ENCODE measurements at regions not wholly inside any gene's neighbourhood (a gene's known extent, or its start where the extent isn't known, plus 50 kb on each side); places are given as distances from the start of the nearest gene placed in this dataset.

GRCh38 chrX:120819126-120819525, 56.5 kb downstream of the CT47B1 start:
- TF ChIP-seq CTCF (conservative IDR thresholded peaks at IDR 0.05): no peak
- TF ChIP-seq ZFX (IDR thresholded peaks at IDR 0.05): no peak
- no peak overlapping the region for H3K27ac ChIP-seq

- TF ChIP-seq ZFX (IDR thresholded peaks at IDR 0.05) (no peak), CTCF (conservative IDR thresholded peaks at IDR 0.05) (no peak)
- no peak overlapping the region for H3K27ac ChIP-seq
These were observed 61.7 kb downstream of the CT47B1 start for GRCh38 chrX:120813982-120814381.

- no peak for TF ChIP-seq CTCF (conservative IDR thresholded peaks at IDR 0.05)
- TF ChIP-seq ZFX (IDR thresholded peaks at IDR 0.05): no peak
- no peak overlapping the region for H3K27ac ChIP-seq
These were observed 74.2 kb downstream of the CT47B1 start for GRCh38 chrX:120801426-120801825.

GRCh38 chrX:120797188-120797851, 78.3 kb downstream of the CT47B1 start:
- H3K27ac ChIP-seq: no peak overlapping the region
- TF ChIP-seq ZFX (IDR thresholded peaks at IDR 0.05): no peak
- no peak for TF ChIP-seq CTCF (conservative IDR thresholded peaks at IDR 0.05)

GRCh38 chrX:120795301-120795700, 80.4 kb downstream of the CT47B1 start:
- no peak overlapping the region for H3K27ac ChIP-seq
- TF ChIP-seq CTCF (conservative IDR thresholded peaks at IDR 0.05) (no peak), ZFX (IDR thresholded peaks at IDR 0.05) (no peak)

- H3K27ac ChIP-seq: no peak overlapping the region
- no peak for TF ChIP-seq CTCF (conservative IDR thresholded peaks at IDR 0.05)
- no peak for TF ChIP-seq ZFX (IDR thresholded peaks at IDR 0.05)
These were observed 81.1 kb downstream of the CT47B1 start for GRCh38 chrX:120794525-120794975.

- no peak overlapping the region for H3K27ac ChIP-seq
- TF ChIP-seq CTCF (conservative IDR thresholded peaks at IDR 0.05) (no peak), ZFX (IDR thresholded peaks at IDR 0.05) (no peak)
These were observed 82.6 kb downstream of the CT47B1 start for GRCh38 chrX:120793098-120793497.
